HEK293 (cell line): ENCODE measurements at regions not wholly inside any gene's neighbourhood (a gene's known extent, or its start where the extent isn't known, plus 50 kb on each side); places are given as distances from the start of the nearest gene placed in this dataset.

Experiments
- CTCF ChIP-seq: fragments of 450-650 bp; formaldehyde crosslinking; IDR thresholded peaks from 2 replicates; pipeline ENCODE4 v1.5.1; 2016; ENCODE audit warnings: missing biosample characterization, missing genetic modification characterization
- YY1 ChIP-seq: fragments of 450-650 bp; formaldehyde crosslinking; IDR thresholded peaks from 2 replicates; pipeline ENCODE4 v1.5.1; 2018; ENCODE audit warnings: missing biosample characterization, missing genetic modification characterization
- ZBTB1 ChIP-seq: fragments of 450-650 bp; formaldehyde crosslinking; IDR thresholded peaks from 2 replicates; pipeline ENCODE4 v1.5.1; 2016; ENCODE audit warnings: missing biosample characterization, missing genetic modification characterization
- ZNF138 ChIP-seq: fragments of 450-650 bp; formaldehyde crosslinking; IDR thresholded peaks from 2 replicates; pipeline ENCODE4 v1.5.1; 2016; ENCODE audit warnings: missing biosample characterization, missing genetic modification characterization, borderline replicate concordance
- ZNF19 ChIP-seq: fragments of 450-650 bp; formaldehyde crosslinking; IDR thresholded peaks from 2 replicates; pipeline ENCODE4; 2016; ENCODE audit warnings: missing biosample characterization, missing genetic modification characterization, low read depth
- ZNF449 ChIP-seq: fragments of 450-650 bp; formaldehyde crosslinking; IDR thresholded peaks from 2 replicates; pipeline ENCODE4 v1.5.1; 2017; ENCODE audit warnings: missing biosample characterization, mild to moderate bottlenecking, missing genetic modification characterization, moderate library complexity
- ZNF549 ChIP-seq: fragments of 450-650 bp; IDR thresholded peaks from 2 replicates; pipeline ENCODE4 v1.5.1; 2018; ENCODE audit warnings: missing biosample characterization, missing genetic modification characterization, mild to moderate bottlenecking, inconsistent platforms, moderate library complexity
- ZNF707 ChIP-seq: fragments of 450-650 bp; formaldehyde crosslinking; IDR thresholded peaks from 2 replicates; pipeline ENCODE4 v1.5.1; 2016; ENCODE audit warnings: missing biosample characterization, missing genetic modification characterization
- TF ChIP-seq, protein P1 (sequence below): fragments of 450-650 bp; IDR thresholded peaks from 2 replicates; pipeline ENCODE4 v1.5.1; 2018; ENCODE audit warnings: missing biosample characterization, missing genetic modification characterization
- TF ChIP-seq, protein P2 (sequence below): fragments of 450-650 bp; formaldehyde crosslinking; IDR thresholded peaks from 2 replicates; pipeline ENCODE4 v1.5.1; 2017; ENCODE audit warnings: missing biosample characterization, missing genetic modification characterization

GRCh38 chr6:114712129-114712662 lies 369.4 kb upstream of the HS3ST5 start:
- TF ChIP-seq, protein P1, sequence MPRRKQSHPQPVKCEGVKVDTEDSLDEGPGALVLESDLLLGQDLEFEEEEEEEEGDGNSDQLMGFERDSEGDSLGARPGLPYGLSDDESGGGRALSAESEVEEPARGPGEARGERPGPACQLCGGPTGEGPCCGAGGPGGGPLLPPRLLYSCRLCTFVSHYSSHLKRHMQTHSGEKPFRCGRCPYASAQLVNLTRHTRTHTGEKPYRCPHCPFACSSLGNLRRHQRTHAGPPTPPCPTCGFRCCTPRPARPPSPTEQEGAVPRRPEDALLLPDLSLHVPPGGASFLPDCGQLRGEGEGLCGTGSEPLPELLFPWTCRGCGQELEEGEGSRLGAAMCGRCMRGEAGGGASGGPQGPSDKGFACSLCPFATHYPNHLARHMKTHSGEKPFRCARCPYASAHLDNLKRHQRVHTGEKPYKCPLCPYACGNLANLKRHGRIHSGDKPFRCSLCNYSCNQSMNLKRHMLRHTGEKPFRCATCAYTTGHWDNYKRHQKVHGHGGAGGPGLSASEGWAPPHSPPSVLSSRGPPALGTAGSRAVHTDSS (tag by site-specific recombination), result no peak
- TF ChIP-seq ZNF19 (tag by site-specific recombination) (no peak), YY1 (no peak), CTCF (tag by site-specific recombination) (no peak), ZNF449 (tag by site-specific recombination) (no peak), ZBTB1 (tag by site-specific recombination) (no peak), ZNF138 (no peak), ZNF707 (tag by site-specific recombination) (no peak), ZNF549 (tag by site-specific recombination) (no peak)
- TF ChIP-seq, protein P2, sequence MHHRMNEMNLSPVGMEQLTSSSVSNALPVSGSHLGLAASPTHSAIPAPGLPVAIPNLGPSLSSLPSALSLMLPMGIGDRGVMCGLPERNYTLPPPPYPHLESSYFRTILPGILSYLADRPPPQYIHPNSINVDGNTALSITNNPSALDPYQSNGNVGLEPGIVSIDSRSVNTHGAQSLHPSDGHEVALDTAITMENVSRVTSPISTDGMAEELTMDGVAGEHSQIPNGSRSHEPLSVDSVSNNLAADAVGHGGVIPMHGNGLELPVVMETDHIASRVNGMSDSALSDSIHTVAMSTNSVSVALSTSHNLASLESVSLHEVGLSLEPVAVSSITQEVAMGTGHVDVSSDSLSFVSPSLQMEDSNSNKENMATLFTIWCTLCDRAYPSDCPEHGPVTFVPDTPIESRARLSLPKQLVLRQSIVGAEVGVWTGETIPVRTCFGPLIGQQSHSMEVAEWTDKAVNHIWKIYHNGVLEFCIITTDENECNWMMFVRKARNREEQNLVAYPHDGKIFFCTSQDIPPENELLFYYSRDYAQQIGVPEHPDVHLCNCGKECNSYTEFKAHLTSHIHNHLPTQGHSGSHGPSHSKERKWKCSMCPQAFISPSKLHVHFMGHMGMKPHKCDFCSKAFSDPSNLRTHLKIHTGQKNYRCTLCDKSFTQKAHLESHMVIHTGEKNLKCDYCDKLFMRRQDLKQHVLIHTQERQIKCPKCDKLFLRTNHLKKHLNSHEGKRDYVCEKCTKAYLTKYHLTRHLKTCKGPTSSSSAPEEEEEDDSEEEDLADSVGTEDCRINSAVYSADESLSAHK, result no peak
